K562 (cell line): ENCODE measurements at regions not wholly inside any gene's neighbourhood (a gene's known extent, or its start where the extent isn't known, plus 50 kb on each side); places are given as distances from the start of the nearest gene placed in this dataset.

Source experiments
- ATAC-seq: fragments of 200-7000 bp; cut with Tn5 transposase; 3 replicates; pipeline ENCODE4 v1.9.1; 2020; ENCODE audit warnings: moderate library complexity
- BruUV-seq: library from RNA; stranded (reverse); fragments of 400-500 nt; replicated peaks from 2 replicates; lab custom pipeline; 2021; lab: Mats Ljungman, UMichigan
- CTCF ChIA-PET: fragments of 300-600 bp; formaldehyde crosslinking; extraction: SDS; loops from one replicate; lab custom pipeline; 2021; ENCODE audit warnings: low intra/inter-chr PET ratio; lab: Yijun Ruan, JAX
- POLR2A ChIA-PET: fragments of 300-600, 350-650 bp; sonication (Branson Sonifier 250); formaldehyde crosslinking; extraction: SDS; loops from one replicate; lab custom pipeline; 2021; ENCODE audit warnings: antibody characterized with exemption, inconsistent platforms; lab: Yijun Ruan, JAX
- DNase-seq, 4 experiments: peaks; one replicate each; pipeline versions ENCODE4 v3.0.0 to v3.0.0-alpha.2; 2011 to 2018; ENCODE audit warnings: low spot score in 3 of 4, mixed read lengths in 3 of 4; ENCODE audit errors: extremely low read depth in 1 of 4
- FAIRE-seq: peaks from 2 replicates; lab custom pipeline; 2011; peaks lifted over from hg19 to GRCh38; lab: Jason Lieb, UNC
- H2AFZ ChIP-seq: 2 replicates; pipeline ENCODE4 v1.6.0; 2011; ENCODE audit warnings: low read depth, low read length, control low read depth, inconsistent platforms
- H3K27ac ChIP-seq: fragments of 200-600 bp; 3 replicates; pipeline ENCODE4 v1.8.0; 2011; ENCODE audit warnings: low read depth, mild to moderate bottlenecking, control low read depth, inconsistent platforms, low read length, moderate library complexity, mixed read lengths; ENCODE audit errors: extremely low read depth
- H3K27me3 ChIP-seq, 2 experiments: fragments of 300-600 bp in 1 of 2; 2 replicates in 1 of 2; 3 replicates in 1 of 2; pipeline versions ENCODE4 v1.6.0 to v1.8.0; 2011; ENCODE audit warnings: inconsistent platforms in 2 of 2, low read length in 2 of 2, mild to moderate bottlenecking in 1 of 2, mixed read lengths in 1 of 2, moderate library complexity in 1 of 2; ENCODE audit not compliant: control insufficient read depth in 2 of 2, insufficient read depth in 2 of 2
- H3K36me3 ChIP-seq: fragments of 300-600 bp; 3 replicates; pipeline ENCODE4 v1.8.0; 2011; ENCODE audit warnings: mild to moderate bottlenecking, low read length, inconsistent platforms; ENCODE audit not compliant: control insufficient read depth, insufficient read depth
- H3K4me1 ChIP-seq, 2 experiments: fragments of 200-600 bp in 1 of 2; replicated peaks in 1 of 2; 2 replicates in 1 of 2; 3 replicates in 1 of 2; pipeline versions ENCODE4 v1.5.1 to v1.8.0; 2011; ENCODE audit warnings: inconsistent platforms in 2 of 2, low read length in 2 of 2, mild to moderate bottlenecking in 1 of 2, mixed read lengths in 1 of 2, moderate library complexity in 1 of 2; ENCODE audit not compliant: control insufficient read depth in 2 of 2, insufficient read depth in 2 of 2
- H3K4me2 ChIP-seq: 2 replicates; pipeline ENCODE4 v1.6.1; 2011; ENCODE audit warnings: low read length, control low read depth, inconsistent platforms, mixed read lengths; ENCODE audit not compliant: insufficient read depth
- H3K4me3 ChIP-seq: fragments of 200-600 bp; sonication (generic), shearing (Covaris generic); 2 replicates; pipeline ENCODE4 v1.5.1; 2016; ENCODE audit warnings: control low read depth, inconsistent platforms
- H3K79me2 ChIP-seq: fragments of 200-600 bp; 3 replicates; pipeline ENCODE4 v1.8.0; 2011; ENCODE audit warnings: low read length, inconsistent platforms; ENCODE audit not compliant: control insufficient read depth, insufficient read depth
- H3K9ac ChIP-seq, 2 experiments: 2 replicates each; pipeline versions ENCODE4 v1.6.0 to v1.6.1; 2011; ENCODE audit warnings: low read depth in 2 of 2, low read length in 2 of 2, control low read depth in 1 of 2, inconsistent platforms in 1 of 2, mild to moderate bottlenecking in 1 of 2, mixed read lengths in 1 of 2; ENCODE audit not compliant: insufficient read depth in 1 of 2
- H3K9me1 ChIP-seq: one replicate; pipeline ENCODE4 v1.6.0; 2011; ENCODE audit warnings: inconsistent platforms, mild to moderate bottlenecking, low read length, moderate library complexity; ENCODE audit not compliant: control insufficient read depth, insufficient read depth
- H3K9me3 ChIP-seq: replicated peaks from 2 replicates; pipeline ENCODE4 v1.5.1; 2011; ENCODE audit warnings: low read depth, low read length, inconsistent platforms; ENCODE audit not compliant: control insufficient read depth, insufficient read depth
- H4K20me1 ChIP-seq: replicated peaks from 2 replicates; pipeline ENCODE4 v1.6.1; 2011; ENCODE audit warnings: low read length, inconsistent platforms, mixed read lengths; ENCODE audit not compliant: control insufficient read depth, insufficient read depth
- DDX20 ChIP-seq: fragments of 450-650 bp; IDR thresholded peaks from 2 replicates; pipeline ENCODE4 v1.6.1; 2016; ENCODE audit warnings: missing genetic modification characterization, low read depth, mild to moderate bottlenecking, missing compliant biosample characterization, moderate library complexity
- KLF16 ChIP-seq: IDR thresholded peaks from 2 replicates; pipeline ENCODE4 v1.6.1; 2016; ENCODE audit warnings: antibody characterized with exemption
- MAFG ChIP-seq: fragments of 450-650 bp; conservative IDR thresholded peaks from 2 replicates; pipeline ENCODE4 v1.6.1; 2016; ENCODE audit warnings: missing genetic modification characterization, missing compliant biosample characterization
- MITF ChIP-seq: IDR thresholded peaks from 2 replicates; pipeline ENCODE4 v1.6.1; 2014; ENCODE audit warnings: antibody characterized with exemption
- PKNOX1 ChIP-seq: fragments of 450-650 bp; IDR thresholded peaks from 2 replicates; pipeline ENCODE4 v1.6.1; 2016
- RBM22 ChIP-seq: fragments of 200-400 bp; formaldehyde crosslinking; IDR thresholded peaks from 2 replicates; pipeline ENCODE4 v1.6.1; 2018; ENCODE audit warnings: low read length, low read depth; ENCODE audit not compliant: poor library complexity, severe bottlenecking
- RHOXF2B ChIP-seq: fragments of 250-450 bp; sonication (Bioruptor Pico); conservative IDR thresholded peaks from 2 replicates; pipeline ENCODE4 v1.5.1; 2021
- SNRNP70 ChIP-seq: fragments of 200-400 bp; formaldehyde crosslinking; optimal IDR thresholded peaks from 2 replicates; pipeline ENCODE3; 2017; ENCODE audit warnings: low read depth, low read length
- STAT5A ChIP-seq: IDR thresholded peaks from 2 replicates; pipeline ENCODE4 v1.6.1; 2012; ENCODE audit warnings: low read length, inconsistent platforms, borderline replicate concordance
- TAF7 ChIP-seq: fragments of 450-650 bp; IDR thresholded peaks from 2 replicates; pipeline ENCODE4 v1.6.1; 2016; ENCODE audit warnings: missing genetic modification characterization, missing compliant biosample characterization
- TBP ChIP-seq: optimal IDR thresholded peaks from 2 replicates; pipeline ENCODE3; 2011; ENCODE audit warnings: low read depth, low read length, improper control_type of control experiment
- TEAD2 ChIP-seq: fragments of 450-650 bp; IDR thresholded peaks from 2 replicates; pipeline ENCODE4 v1.6.1; 2016; ENCODE audit warnings: missing genetic modification characterization, control low read depth, missing compliant biosample characterization
- THRA ChIP-seq: fragments of 450-650 bp; IDR thresholded peaks from 2 replicates; pipeline ENCODE4 v1.6.1; 2017; ENCODE audit warnings: mild to moderate bottlenecking, moderate library complexity
- U2AF2 ChIP-seq: fragments of 200-400 bp; formaldehyde crosslinking; optimal IDR thresholded peaks from 2 replicates; pipeline ENCODE3; 2017; ENCODE audit warnings: low read depth, mild to moderate bottlenecking, low read length
- YBX1 ChIP-seq: fragments of 450-650 bp; IDR thresholded peaks from 2 replicates; pipeline ENCODE4 v1.7.1; 2016; ENCODE audit warnings: mild to moderate bottlenecking
- ZC3H4 ChIP-seq: sonication (generic); formaldehyde crosslinking; IDR thresholded peaks from 2 replicates; pipeline ENCODE4 v1.9.0; 2021; ENCODE audit warnings: missing genetic modification reagents, borderline replicate concordance
- ZNF239 ChIP-seq: fragments of 250-450 bp; sonication (Bioruptor Pico); IDR thresholded peaks from 2 replicates; pipeline ENCODE4 v1.4.0; 2020; ENCODE audit warnings: mild to moderate bottlenecking
- ZNF3 ChIP-seq: fragments of 250-450 bp; sonication (Bioruptor Pico); IDR thresholded peaks from 2 replicates; pipeline ENCODE4 v1.5.0; 2021; ENCODE audit warnings: mild to moderate bottlenecking, moderate library complexity
- ZNF583 ChIP-seq: fragments of 250-450 bp; sonication (Bioruptor Pico); IDR thresholded peaks from 2 replicates; pipeline ENCODE4 v1.4.0; 2020
- WGBS: fragments of 100-300 bp; shearing (Covaris generic); methylation state at CpG from one replicate; pipeline ENCODE4 v1.1.6; 2016; ENCODE audit warnings: low coverage, mixed read lengths; ENCODE audit not compliant: insufficient coverage; ENCODE audit errors: missing lambda C conversion rate; 5-methylcytosine and 5-hydroxymethylcytosine counted together
- in situ Hi-C: fragments of 300-500 bp; cut with MboI; formaldehyde crosslinking; loops from 4 replicates; pipeline ENCODE4 v1.15.0; 2018; ENCODE audit warnings: inconsistent platforms, mixed read lengths
- intact Hi-C: fragments of 100-400 bp; cut with micrococcal nuclease; formaldehyde crosslinking; loops from 2 replicates; pipeline ENCODE4 v1.14.2; 2022
- TF ChIP-seq, protein P1 (sequence below): fragments of 450-650 bp; formaldehyde crosslinking; IDR thresholded peaks from 2 replicates; pipeline ENCODE4 v1.4.0; 2020; ENCODE audit warnings: mild to moderate bottlenecking, mixed read lengths

- TF ChIP-seq, protein P1, sequence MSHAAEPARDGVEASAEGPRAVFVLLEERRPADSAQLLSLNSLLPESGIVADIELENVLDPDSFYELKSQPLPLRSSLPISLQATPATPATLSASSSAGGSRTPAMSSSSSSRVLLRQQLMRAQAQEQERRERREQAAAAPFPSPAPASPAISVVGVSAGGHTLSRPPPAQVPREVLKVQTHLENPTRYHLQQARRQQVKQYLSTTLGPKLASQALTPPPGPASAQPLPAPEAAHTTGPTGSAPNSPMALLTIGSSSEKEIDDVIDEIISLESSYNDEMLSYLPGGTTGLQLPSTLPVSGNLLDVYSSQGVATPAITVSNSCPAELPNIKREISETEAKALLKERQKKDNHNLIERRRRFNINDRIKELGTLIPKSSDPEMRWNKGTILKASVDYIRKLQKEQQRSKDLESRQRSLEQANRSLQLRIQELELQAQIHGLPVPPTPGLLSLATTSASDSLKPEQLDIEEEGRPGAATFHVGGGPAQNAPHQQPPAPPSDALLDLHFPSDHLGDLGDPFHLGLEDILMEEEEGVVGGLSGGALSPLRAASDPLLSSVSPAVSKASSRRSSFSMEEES = no peak
- no peak for TF ChIP-seq ZNF583
- TF ChIP-seq ZC3H4 = no peak
- no peak for TF ChIP-seq SNRNP70
- TF ChIP-seq RBM22 = no peak
- TF ChIP-seq RHOXF2B (CRISPR knock-in tag) = no peak
- no peak for TF ChIP-seq MITF
- TF ChIP-seq, all 486 proteins: peak for 0
These were observed 89.8 kb upstream of the C1GALT1C1 start (continued) for GRCh38 chrX:120719622-120720021.

DNA sequence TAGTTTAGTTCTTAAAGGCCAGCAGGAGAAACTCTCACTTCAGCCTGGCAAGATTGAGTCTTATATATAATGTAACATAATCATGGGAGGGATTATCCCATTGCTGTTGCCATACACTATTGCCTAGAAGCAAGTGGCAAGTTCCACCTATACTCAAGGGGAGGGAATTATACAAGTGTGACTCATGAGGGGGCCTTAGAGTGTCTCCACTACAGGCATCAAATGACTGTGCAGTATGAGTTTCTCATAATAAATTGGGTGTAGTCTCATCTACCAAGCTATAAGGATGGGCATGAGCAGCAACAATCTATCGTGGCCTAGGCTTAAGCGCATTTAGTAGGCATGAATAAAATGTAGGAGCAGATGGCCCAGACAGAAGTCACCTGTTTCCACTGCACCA, 89.1 kb upstream of the C1GALT1C1 start:
- Histone ChIP-seq H3K9me3 (no peaks in the 10 kb centered on the region), H3K9ac (no peak overlapping the region), H3K79me2 (no peaks in the 10 kb centered on the region), H3K4me2 (no peak overlapping the region), H3K36me3 (no peaks in the 10 kb centered on the region), H3K4me1 (no peaks in the 10 kb centered on the region), H2AFZ (no peak overlapping the region), H4K20me1 (no peaks in the 10 kb centered on the region), H3K9me1 (no peaks in the 10 kb centered on the region), H3K27ac (no peak overlapping the region), H3K27me3 (no peaks in the 10 kb centered on the region), H3K4me3 (no peak overlapping the region)
- no TSS peak for BruUV-seq
- in situ Hi-C loops (no loop called here), intact Hi-C loops (no loop called here)
- 3% methylated on average over 2 of the region's 2 CpGs for WGBS
- ChIA-PET CTCF (no interaction called here), POLR2A (interaction anchor here (0.8 kb wide), 1 partner anchor 246 kb away, joined by 3 read pairs; no protein-coding TSS in a partner anchor)
- ATAC-seq (no peak), FAIRE-seq (no peak), DNase-seq (no peak)
- TF ChIP-seq ZNF239 (CRISPR knock-in tag) (no peak), YBX1 (no peak), U2AF2 (no peak), STAT5A (no peak), TBP (no peak), TEAD2 (no peak), PKNOX1 (no peak), ZNF3 (CRISPR knock-in tag) (no peak), KLF16 (no peak), THRA (no peak), MAFG (no peak), TAF7 (tag) (no peak), DDX20 (tag) (no peak)
